ENCODE measurements at regions not wholly inside any gene's neighbourhood (a gene's known extent, or its start where the extent isn't known, plus 50 kb on each side); places are given as distances from the start of the nearest gene placed in this dataset.

- TF ChIP-seq CTCF (IDR thresholded peaks at IDR 0.05; ENCODE audit: low read depth, low read length) (no peak), MYC (IDR thresholded peaks at IDR 0.05; ENCODE audit: low read depth, low read length) (no peak), POLR2A (IDR thresholded peaks at IDR 0.05; ENCODE audit: extremely low read depth, insufficient read length) (no peak)
These were observed 207.5 kb upstream of the SLITRK3 start for GRCh38 chr3:165403666-165404065.
